Gastroesophageal sphincter (tissue), 4 donors: ENCODE measurements at regions not wholly inside any gene's neighbourhood (a gene's known extent, or its start where the extent isn't known, plus 50 kb on each side); places are given as distances from the start of the nearest gene placed in this dataset.
A peak's percentile ranks its signal among the peaks of the same experiment; 100 is the strongest.

ENCODE experiments used
- ATAC-seq: fragments of 150-250 bp; one replicate; pipeline ENCODE4 v1.9.1; 2016; ENCODE audit warnings: mild to moderate bottlenecking, moderate library complexity
- H3K27ac ChIP-seq, 4 donors: fragments of 200-600 bp; sonication (generic) in 3 of 4; 1 replicate in 3 of 4; 2 replicates in 1 of 4; pipeline ENCODE4 v1.5.1; 2016 to 2019
- H3K27me3 ChIP-seq: fragments of 200-600 bp; sonication (generic); one replicate; pipeline ENCODE4 v1.5.1; 2019
- H3K36me3 ChIP-seq, 2 donors: fragments of 200-600 bp; sonication (generic); one replicate each; pipeline ENCODE4 v1.5.1; 2019; ENCODE audit warnings: control low read depth in 1 of 2
- H3K4me1 ChIP-seq, 3 donors: fragments of 200-600 bp; sonication (generic); 1 replicate in 2 of 3; 2 replicates in 1 of 3; pipeline ENCODE4 v1.5.1; 2016 to 2019; ENCODE audit warnings: control low read depth in 2 of 3
- H3K4me3 ChIP-seq, 2 donors: fragments of 200-600 bp; sonication (generic); one replicate each; pipeline ENCODE4 v1.5.1; 2019; ENCODE audit warnings: mild to moderate bottlenecking in 1 of 2, moderate library complexity in 1 of 2
- H3K9me3 ChIP-seq, 3 donors: fragments of 200-600 bp; sonication (generic); one replicate each; pipeline ENCODE4 v1.5.1; 2017 to 2019; ENCODE audit warnings: control low read depth in 2 of 3
- CTCF ChIP-seq, 4 experiments: fragments of 200-600 bp in 2 of 4; fragments of 450-650 bp in 2 of 4; sonication (generic) in 1 of 4; IDR thresholded peaks; one replicate each; pipeline ENCODE4 v1.5.1; 2017 to 2019; ENCODE audit warnings: antibody characterized with exemption in 4 of 4, mild to moderate bottlenecking in 2 of 4, moderate library complexity in 2 of 4
- EP300 ChIP-seq: sonication (generic); formaldehyde crosslinking; IDR thresholded peaks from one replicate; pipeline ENCODE4 v1.6.1; 2017; ENCODE audit warnings: antibody characterized with exemption, mild to moderate bottlenecking
- POLR2A ChIP-seq, 2 donors: fragments of 450-650 bp; IDR thresholded peaks; one replicate each; pipeline ENCODE4 v1.6.1; 2017; ENCODE audit warnings: antibody characterized with exemption in 2 of 2, mild to moderate bottlenecking in 2 of 2, moderate library complexity in 1 of 2
- POLR2AphosphoS5 ChIP-seq: sonication (generic); formaldehyde crosslinking; IDR thresholded peaks from one replicate; pipeline ENCODE4 v1.6.1; 2017; ENCODE audit warnings: antibody characterized with exemption
- WGBS, 2 donors: methylation state at CpG; one replicate each; pipeline ENCODE4 v1.1.5; 2018; ENCODE audit warnings: low coverage in 1 of 2; 5-methylcytosine and 5-hydroxymethylcytosine counted together

DNA sequence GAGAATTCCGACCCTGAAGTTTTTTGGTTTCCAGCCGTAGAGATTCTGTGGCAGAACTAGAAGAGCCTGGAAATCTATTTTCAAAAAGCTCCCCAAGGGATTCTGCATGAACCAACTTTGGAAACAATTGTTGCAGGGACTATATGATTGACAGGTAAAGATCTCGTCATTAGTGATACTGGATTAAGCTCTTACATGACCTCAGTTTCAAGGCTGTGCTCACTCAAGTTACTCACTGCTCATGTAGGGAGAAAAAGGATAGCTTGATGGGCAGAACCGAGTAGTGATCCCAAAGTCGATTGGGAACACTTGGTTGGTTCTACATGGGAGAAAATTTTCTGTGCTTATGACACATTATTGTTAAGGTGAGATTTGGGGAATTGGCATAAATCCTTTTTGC is 142.3 kb upstream of the RASGRP1 start:
- no peaks in the 10 kb centered on the region for H3K36me3 ChIP-seq
- H3K9me3 ChIP-seq: no peaks in the 10 kb centered on the region
- 74 to 87% methylated on average over 3 to 5 of the region's 5 CpGs for WGBS, 2 donors
- no peak overlapping the region for H3K4me3 ChIP-seq
- ATAC-seq: no peak
- TF ChIP-seq POLR2AphosphoS5 (no peak), CTCF (IDR thresholded peaks at IDR 0.05) (no peak), POLR2A (IDR thresholded peaks at IDR 0.05) (no peak), EP300 (no peak)
- H3K27me3 ChIP-seq: peaks cover 6% of the 10 kb centered on the region
- no peaks in the 10 kb centered on the region for H3K4me1 ChIP-seq
- no peak overlapping the region for H3K27ac ChIP-seq

DNA sequence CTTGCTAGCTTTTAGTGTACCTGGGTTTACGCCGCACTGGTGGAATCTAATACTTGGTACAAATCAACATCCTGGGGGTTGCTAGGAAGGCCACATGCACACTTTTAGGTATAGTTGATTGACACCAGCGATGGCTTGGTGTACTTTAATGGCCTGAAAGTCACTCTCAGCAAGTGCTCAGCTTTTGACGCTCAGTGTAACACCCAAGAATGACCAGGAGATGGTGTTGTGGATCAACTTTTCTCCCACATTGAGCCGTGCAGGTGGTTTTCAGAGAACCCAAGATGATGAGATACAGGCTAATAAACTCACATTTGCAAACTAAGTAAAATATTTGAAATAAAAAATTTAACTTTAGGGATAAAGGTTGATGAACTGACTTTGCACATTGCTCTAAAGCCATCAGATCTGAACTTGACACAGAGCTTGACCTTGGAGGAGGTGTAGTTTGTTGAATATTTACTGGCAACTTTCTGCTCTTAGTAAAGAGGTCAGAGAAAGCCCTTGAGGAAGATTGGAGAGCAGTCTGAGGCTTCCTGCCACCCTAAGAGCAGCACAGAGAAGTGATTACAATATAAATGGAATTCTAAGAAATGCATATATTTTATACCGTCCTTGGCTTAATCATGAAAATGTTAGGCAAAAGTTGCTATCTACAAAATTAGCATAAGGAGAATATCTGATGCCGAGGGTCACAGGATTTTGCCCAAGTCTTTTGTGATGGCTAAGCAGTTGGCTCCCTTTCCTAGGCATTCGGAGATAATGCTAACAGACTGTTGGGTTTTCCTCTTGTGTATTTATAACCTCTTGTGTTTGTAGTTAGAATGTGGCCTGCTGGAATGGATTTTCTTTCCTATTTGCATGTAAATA is 143.4 kb upstream of the RASGRP1 start:
- Histone ChIP-seq H3K27ac (no peak overlapping the region), H3K4me1 (no peaks in the 10 kb centered on the region), H3K9me3 (no peaks in the 10 kb centered on the region), H3K27me3 (peaks cover 6% of the 10 kb centered on the region), H3K4me3 (no peak overlapping the region), H3K36me3 (no peaks in the 10 kb centered on the region)
- ATAC-seq: peak; percentile 67
- 54 to 73% methylated on average over 6 to 8 of the region's 8 CpGs for WGBS, 2 donors
- no peak for TF ChIP-seq POLR2AphosphoS5
- peak; percentile 26 to 85 (median 76) for TF ChIP-seq CTCF (IDR thresholded peaks at IDR 0.05)
- TF ChIP-seq EP300: no peak
- TF ChIP-seq POLR2A (IDR thresholded peaks at IDR 0.05): no peak

DNA sequence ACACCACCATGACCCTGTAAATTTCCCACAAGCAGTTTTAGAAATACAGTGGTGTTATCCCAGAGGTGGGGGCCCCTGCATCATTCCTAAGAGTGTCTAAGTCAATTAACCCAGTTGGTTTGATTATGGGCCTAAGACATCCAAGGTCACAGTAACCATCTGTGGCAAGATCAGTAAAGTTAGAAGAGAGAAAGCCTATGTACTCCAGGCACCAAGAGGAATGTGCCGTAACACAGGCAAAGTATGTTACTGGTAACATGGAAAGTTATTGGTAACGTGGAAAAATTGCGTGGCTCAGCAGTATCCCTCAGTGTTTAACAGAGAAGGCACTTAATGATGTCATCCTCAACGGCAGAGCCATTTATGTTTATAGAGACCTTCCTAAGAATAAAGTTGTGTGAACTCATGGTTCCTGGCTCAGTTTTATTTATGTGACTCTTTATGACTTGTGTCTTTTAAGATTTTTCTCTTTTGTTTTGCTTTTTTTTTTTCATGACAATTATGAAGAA is 144.1 kb upstream of the RASGRP1 start:
- Histone ChIP-seq H3K4me1 (no peaks in the 10 kb centered on the region), H3K27ac (no peak overlapping the region), H3K36me3 (no peaks in the 10 kb centered on the region), H3K4me3 (no peak overlapping the region), H3K9me3 (no peaks in the 10 kb centered on the region), H3K27me3 (peaks cover 6% of the 10 kb centered on the region)
- no peak for ATAC-seq
- no peak for TF ChIP-seq EP300
- TF ChIP-seq POLR2A (IDR thresholded peaks at IDR 0.05): no peak
- TF ChIP-seq POLR2AphosphoS5: no peak
- no peak for TF ChIP-seq CTCF (IDR thresholded peaks at IDR 0.05)
- WGBS, 2 donors: 70 to 86% methylated on average over 2 to 4 of the region's 4 CpGs

- no peak for TF ChIP-seq POLR2A (IDR thresholded peaks at IDR 0.05)
- TF ChIP-seq EP300: no peak
- no peak for TF ChIP-seq POLR2AphosphoS5
- no peak for TF ChIP-seq CTCF (IDR thresholded peaks at IDR 0.05)
- H3K9me3 ChIP-seq: no peaks in the 10 kb centered on the region
- H3K27me3 ChIP-seq: peaks cover 6% of the 10 kb centered on the region
- H3K36me3 ChIP-seq: no peaks in the 10 kb centered on the region
- 91 to 100% methylated on average over 1 to 2 of the region's 2 CpGs for whole genome bisulfite sequencing, 2 donors
- H3K27ac ChIP-seq: no peak overlapping the region
- peaks cover 0 to 3% (median 0%) of the 10 kb centered on the region in 3 donors for H3K4me1 ChIP-seq
- no peak for ATAC-seq
- no peak overlapping the region for H3K4me3 ChIP-seq
Measured at GRCh38 chr15:38709196-38709595, 144.6 kb upstream of the RASGRP1 start.
